Middle frontal gyrus (tissue), 1 donor: ENCODE measurements at regions not wholly inside any gene's neighbourhood (a gene's known extent, or its start where the extent isn't known, plus 50 kb on each side); places are given as distances from the start of the nearest gene placed in this dataset.

Source experiments
- DNase-seq: peaks from one replicate; pipeline ENCODE4 v3.0.0-alpha.2; 2015; ENCODE audit warnings: low spot score; ENCODE audit errors: extremely low spot score

- no peak for DNase-seq
Observed at GRCh38 chr12:92278378-92278828, 132.8 kb upstream of the BTG1 start.

GRCh38 chr12:92277795-92278194, 132.1 kb upstream of the BTG1 start:
- DNase-seq, result no peak

GRCh38 chr12:92276276-92276675, 130.6 kb upstream of the BTG1 start:
- peak; percentile 13 for DNase-seq

GRCh38 chr12:92275443-92276154, 130.0 kb upstream of the BTG1 start:
- DNase-seq, result no peak

GRCh38 chr12:92273076-92273475, 127.4 kb upstream of the BTG1 start:
- no peak for DNase-seq

- no peak for DNase-seq
Observed at GRCh38 chr12:92272061-92272964, 126.7 kb upstream of the BTG1 start.

GRCh38 chr12:92271341-92271740, 125.7 kb upstream of the BTG1 start:
- DNase-seq, result no peak

GRCh38 chr12:92270521-92270920, 124.9 kb upstream of the BTG1 start:
- DNase-seq, result no peak

- no peak for DNase-seq
Observed at GRCh38 chr12:92268946-92269345, 123.3 kb upstream of the BTG1 start.

- no peak for DNase-seq
Observed at GRCh38 chr12:92261692-92262091, 116.0 kb upstream of the BTG1 start.

GRCh38 chr12:92261071-92261470, 115.4 kb upstream of the BTG1 start:
- DNase-seq, result no peak

GRCh38 chr12:92259696-92260251, 114.1 kb upstream of the BTG1 start:
- no peak for DNase-seq

- no peak for DNase-seq
Observed at GRCh38 chr12:92259291-92259690, 113.6 kb upstream of the BTG1 start.

- DNase-seq, result no peak
Observed at GRCh38 chr12:92257261-92257660, 111.6 kb upstream of the BTG1 start.

GRCh38 chr12:92255741-92256140, 110.1 kb upstream of the BTG1 start:
- DNase-seq, result no peak

- DNase-seq, result no peak
Observed at GRCh38 chr12:92253301-92253700, 107.7 kb upstream of the BTG1 start.

- no peak for DNase-seq
Observed at GRCh38 chr12:92248977-92249376, 103.3 kb upstream of the BTG1 start.

- DNase-seq, result peak; percentile 15
Observed at GRCh38 chr12:92244036-92244435, 98.4 kb upstream of the BTG1 start.

GRCh38 chr12:92242907-92243306, 97.3 kb upstream of the BTG1 start:
- no peak for DNase-seq

- DNase-seq, result no peak
Observed at GRCh38 chr12:92237762-92238523, 92.3 kb upstream of the BTG1 start.

GRCh38 chr12:92237262-92237661, 91.6 kb upstream of the BTG1 start:
- no peak for DNase-seq
